Neutrophil (primary cell): ENCODE measurements at regions not wholly inside any gene's neighbourhood (a gene's known extent, or its start where the extent isn't known, plus 50 kb on each side); places are given as distances from the start of the nearest gene placed in this dataset.
A peak's percentile ranks its signal among the peaks of the same experiment; 100 is the strongest.

Source experiments
- H3K27ac ChIP-seq: fragments of 200-600 bp; sonication (generic); 2 replicates; pipeline ENCODE4 v1.5.1; 2016; ENCODE audit warnings: mild to moderate bottlenecking, moderate library complexity
- H3K27me3 ChIP-seq: fragments of 200-600 bp; sonication (generic); 2 replicates; pipeline ENCODE4 v1.6.0; 2016; ENCODE audit warnings: mild to moderate bottlenecking
- H3K36me3 ChIP-seq: fragments of 200-600 bp; sonication (generic); 2 replicates; pipeline ENCODE4 v1.5.1; 2017
- H3K4me1 ChIP-seq, 2 experiments: fragments of 200-600 bp in 1 of 2; sonication (generic) in 1 of 2; 1 replicate in 1 of 2; 2 replicates in 1 of 2; pipeline versions ENCODE4 v1.5.1 to v1.6.1; 2013 to 2016; ENCODE audit warnings: low read depth in 1 of 2, low read length in 1 of 2, mild to moderate bottlenecking in 1 of 2, moderate library complexity in 1 of 2; ENCODE audit not compliant: control insufficient read depth in 1 of 2, insufficient read depth in 1 of 2
- H3K4me3 ChIP-seq, 2 experiments: fragments of 200-600 bp in 1 of 2; sonication (generic) in 1 of 2; 1 replicate in 1 of 2; 2 replicates in 1 of 2; pipeline ENCODE4 v1.5.1; 2013 to 2016; ENCODE audit warnings: low read depth in 1 of 2, low read length in 1 of 2, mild to moderate bottlenecking in 1 of 2, moderate library complexity in 1 of 2
- H3K9me3 ChIP-seq: fragments of 200-600 bp; sonication (generic); 2 replicates; pipeline ENCODE4 v1.5.1; 2016
- TF ChIP-seq, protein P1 (sequence below): fragments of 200-600 bp; sonication (generic); IDR thresholded peaks from 2 replicates; pipeline ENCODE4 v1.5.1; 2016; ENCODE audit warnings: antibody characterized with exemption

DNA sequence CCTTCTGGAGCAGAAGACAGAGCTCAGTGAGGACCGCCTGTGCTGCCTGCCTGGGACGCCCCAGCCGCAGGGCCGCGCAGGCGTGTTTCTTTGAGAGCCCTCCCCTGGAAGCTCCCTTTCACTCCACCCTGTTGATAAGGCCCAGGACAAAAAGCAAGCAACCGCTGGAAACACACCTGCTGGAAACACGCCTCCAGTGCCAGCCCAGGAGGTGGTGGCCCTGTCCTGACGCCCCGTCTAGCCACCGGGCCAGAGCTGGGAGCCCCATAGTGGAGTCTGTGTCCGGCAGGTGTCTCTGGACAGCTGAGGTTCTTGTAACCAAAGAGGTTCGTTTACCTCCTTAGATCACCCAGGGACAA is 173.8 kb downstream of the KATNAL1 start:
- Histone ChIP-seq H3K27me3 (peaks cover 5% of the 10 kb centered on the region), H3K27ac (no peak overlapping the region), H3K36me3 (no peaks in the 10 kb centered on the region), H3K9me3 (no peaks in the 10 kb centered on the region), H3K4me1 (peaks cover 0 to 3% of the 10 kb centered on the region in 2 experiments), H3K4me3 (no peak overlapping the region)
- TF ChIP-seq, protein P1, sequence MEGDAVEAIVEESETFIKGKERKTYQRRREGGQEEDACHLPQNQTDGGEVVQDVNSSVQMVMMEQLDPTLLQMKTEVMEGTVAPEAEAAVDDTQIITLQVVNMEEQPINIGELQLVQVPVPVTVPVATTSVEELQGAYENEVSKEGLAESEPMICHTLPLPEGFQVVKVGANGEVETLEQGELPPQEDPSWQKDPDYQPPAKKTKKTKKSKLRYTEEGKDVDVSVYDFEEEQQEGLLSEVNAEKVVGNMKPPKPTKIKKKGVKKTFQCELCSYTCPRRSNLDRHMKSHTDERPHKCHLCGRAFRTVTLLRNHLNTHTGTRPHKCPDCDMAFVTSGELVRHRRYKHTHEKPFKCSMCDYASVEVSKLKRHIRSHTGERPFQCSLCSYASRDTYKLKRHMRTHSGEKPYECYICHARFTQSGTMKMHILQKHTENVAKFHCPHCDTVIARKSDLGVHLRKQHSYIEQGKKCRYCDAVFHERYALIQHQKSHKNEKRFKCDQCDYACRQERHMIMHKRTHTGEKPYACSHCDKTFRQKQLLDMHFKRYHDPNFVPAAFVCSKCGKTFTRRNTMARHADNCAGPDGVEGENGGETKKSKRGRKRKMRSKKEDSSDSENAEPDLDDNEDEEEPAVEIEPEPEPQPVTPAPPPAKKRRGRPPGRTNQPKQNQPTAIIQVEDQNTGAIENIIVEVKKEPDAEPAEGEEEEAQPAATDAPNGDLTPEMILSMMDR: no peak

- no peaks in the 10 kb centered on the region for H3K36me3 ChIP-seq
- peaks cover 0 to 3% of the 10 kb centered on the region in 2 experiments for H3K4me1 ChIP-seq
- no peak overlapping the region for H3K4me3 ChIP-seq
- H3K27ac ChIP-seq: no peak overlapping the region
- no peaks in the 10 kb centered on the region for H3K9me3 ChIP-seq
- H3K27me3 ChIP-seq: no peaks in the 10 kb centered on the region
- TF ChIP-seq, protein P1: peak; percentile 84
Observed at GRCh38 chr13:30132623-30133553, 174.5 kb downstream of the KATNAL1 start.

GRCh38 chr13:30129411-30129810 is 177.9 kb downstream of the KATNAL1 start:
- TF ChIP-seq, protein P1: no peak
- H3K36me3 ChIP-seq: no peaks in the 10 kb centered on the region
- no peaks in the 10 kb centered on the region for H3K9me3 ChIP-seq
- H3K4me1 ChIP-seq: peaks cover 0 to 3% of the 10 kb centered on the region in 2 experiments
- H3K4me3 ChIP-seq: no peak overlapping the region
- H3K27ac ChIP-seq: no peak overlapping the region
- no peaks in the 10 kb centered on the region for H3K27me3 ChIP-seq

DNA sequence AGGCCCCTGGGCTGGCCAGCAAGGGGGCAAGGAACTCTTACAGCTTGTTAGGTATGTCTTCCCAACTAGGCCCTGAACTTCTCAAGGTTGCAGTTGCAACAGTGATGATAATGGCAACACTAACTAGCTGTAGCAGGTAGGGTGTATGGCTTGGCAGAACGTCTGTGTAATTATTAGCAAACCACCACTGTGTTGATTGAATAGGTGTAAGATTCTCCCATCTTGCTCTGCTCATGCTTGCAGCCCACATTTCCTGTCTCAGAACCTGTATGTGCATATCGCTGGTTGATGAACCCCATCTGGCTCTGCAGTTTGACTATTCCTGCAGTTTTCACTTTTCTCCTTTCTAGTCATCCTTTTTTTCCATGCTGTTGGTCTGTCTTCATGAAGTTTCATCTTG is 178.8 kb downstream of the KATNAL1 start:
- H3K27me3 ChIP-seq: no peaks in the 10 kb centered on the region
- peaks cover 0 to 3% of the 10 kb centered on the region in 2 experiments for H3K4me1 ChIP-seq
- TF ChIP-seq, protein P1: no peak
- no peak overlapping the region for H3K27ac ChIP-seq
- H3K9me3 ChIP-seq: no peaks in the 10 kb centered on the region
- H3K36me3 ChIP-seq: no peaks in the 10 kb centered on the region
- H3K4me3 ChIP-seq: no peak overlapping the region

- no peaks in the 10 kb centered on the region for H3K27me3 ChIP-seq
- H3K27ac ChIP-seq: no peak overlapping the region
- no peaks in the 10 kb centered on the region for H3K36me3 ChIP-seq
- H3K4me1 ChIP-seq: peaks cover 0 to 3% of the 10 kb centered on the region in 2 experiments
- no peak overlapping the region for H3K4me3 ChIP-seq
- TF ChIP-seq, protein P1: no peak
- no peaks in the 10 kb centered on the region for H3K9me3 ChIP-seq
Observed at GRCh38 chr13:30128095-30128494, 179.3 kb downstream of the KATNAL1 start.
